Jurkat, Clone E6-1 (cell line): ENCODE measurements at regions not wholly inside any gene's neighbourhood (a gene's known extent, or its start where the extent isn't known, plus 50 kb on each side); places are given as distances from the start of the nearest gene placed in this dataset.
"Not testable (repeated sequence)": the region's sequence is repeated elsewhere in the genome, so short reads cannot be mapped to it uniquely, and the experiment has no call there.

Source experiments
- DNase-seq: peaks from one replicate; pipeline ENCODE4 v3.0.0-alpha.2; 2011; ENCODE audit warnings: low read depth, low spot score
- H3K4me3 ChIP-seq: 2 replicates; pipeline ENCODE4 v1.5.1; 2011; ENCODE audit warnings: mild to moderate bottlenecking, low read length, control low read depth, moderate library complexity

- DNase-seq: no peak
- no peak overlapping the region for H3K4me3 ChIP-seq
Measured at GRCh38 chr13:56687131-56687530, 453.6 kb upstream of the PRR20A start.

DNA sequence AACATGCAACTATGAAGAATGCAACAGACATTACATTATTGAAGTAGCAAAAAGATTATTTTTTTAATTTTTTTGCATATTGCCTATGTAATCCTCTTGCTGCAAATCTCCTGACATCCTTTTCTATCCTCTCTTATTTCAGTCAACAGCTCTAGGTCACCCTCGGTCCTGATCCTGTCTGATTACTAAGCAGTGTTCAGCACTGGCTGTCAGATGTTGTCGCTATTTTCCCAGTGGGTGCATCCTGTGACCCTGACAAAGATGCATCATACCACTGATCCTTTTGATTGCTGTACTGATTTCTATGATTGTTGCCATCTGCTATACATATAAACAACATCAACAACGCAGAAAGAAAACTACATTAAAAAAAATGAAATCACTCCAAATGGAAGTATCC lies 443.7 kb upstream of the PRR20A start:
- DNase-seq: no peak
- no peak overlapping the region for H3K4me3 ChIP-seq

DNA sequence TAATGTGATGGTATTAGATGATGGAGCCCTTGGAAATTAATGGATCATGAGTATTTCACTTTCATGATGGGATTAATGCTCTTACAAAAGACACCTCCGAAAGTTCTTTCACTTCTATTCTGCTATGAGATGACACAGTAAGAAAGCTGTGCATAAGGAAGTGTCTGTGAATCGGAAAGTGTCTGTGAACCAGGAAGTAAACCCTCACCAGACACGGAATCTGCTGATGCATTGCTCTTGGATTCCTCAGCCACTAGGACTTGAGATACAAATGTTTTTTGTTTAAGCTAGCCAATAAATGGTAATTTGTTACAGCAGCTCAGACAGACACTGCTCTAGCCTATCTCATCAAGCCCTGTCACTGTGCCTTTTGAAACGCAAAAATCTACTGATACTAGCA lies 440.4 kb upstream of the PRR20A start:
- H3K4me3 ChIP-seq: no peak overlapping the region
- no peak for DNase-seq

GRCh38 chr13:56706485-56706884 lies 434.2 kb upstream of the PRR20A start:
- no peak for DNase-seq
- H3K4me3 ChIP-seq: no peak overlapping the region

- no peak overlapping the region for H3K4me3 ChIP-seq
- DNase-seq: no peak
Measured at GRCh38 chr13:56713656-56714055, 427.1 kb upstream of the PRR20A start.

DNA sequence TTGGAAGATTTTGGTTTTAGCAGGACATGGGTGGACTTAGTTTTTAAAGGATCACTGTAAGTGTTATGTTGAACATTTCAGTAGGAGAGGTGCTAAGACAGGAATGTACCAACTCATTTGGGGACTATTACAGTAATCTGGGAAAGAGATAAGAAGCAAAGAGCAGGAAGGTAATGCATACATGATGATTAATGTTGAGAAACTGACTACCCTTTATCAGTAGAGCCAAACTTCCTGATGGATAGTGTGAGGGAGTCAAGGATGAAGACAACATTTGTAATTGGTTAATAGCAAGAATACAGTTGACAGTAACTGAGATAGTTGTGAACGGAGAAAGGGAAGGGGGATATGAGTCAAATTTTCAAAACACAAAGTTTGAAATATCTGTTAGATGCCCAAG lies 421.9 kb upstream of the PRR20A start:
- no peak overlapping the region for H3K4me3 ChIP-seq
- DNase-seq: no peak

GRCh38 chr13:56720841-56721240 lies 419.9 kb upstream of the PRR20A start:
- DNase-seq: no peak
- H3K4me3 ChIP-seq: no peak overlapping the region

GRCh38 chr13:56735537-56735942 lies 405.2 kb upstream of the PRR20A start:
- H3K4me3 ChIP-seq: no peak overlapping the region
- DNase-seq: no peak

DNA sequence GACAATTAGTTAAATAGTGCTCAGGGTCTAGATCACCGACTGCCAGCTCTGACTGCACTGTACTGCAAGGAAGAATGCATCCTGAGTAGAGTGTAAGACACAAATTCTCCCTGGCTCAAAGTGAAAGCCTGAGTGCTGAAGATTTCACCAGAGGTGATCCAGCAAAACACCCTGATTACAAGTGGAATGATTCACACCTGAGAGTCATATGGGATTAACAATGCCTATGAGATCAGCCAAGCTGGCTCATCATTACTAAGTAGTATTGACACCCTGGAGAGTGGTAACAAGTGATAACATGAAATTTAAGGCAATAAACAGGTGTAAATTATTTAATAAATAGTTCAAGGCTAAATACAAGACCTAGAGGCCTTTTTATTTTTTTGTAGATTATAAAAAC lies 403.8 kb upstream of the PRR20A start:
- no peak for DNase-seq
- H3K4me3 ChIP-seq: no peak overlapping the region

GRCh38 chr13:56752636-56753035 lies 388.1 kb upstream of the PRR20A start:
- no peak for DNase-seq
- H3K4me3 ChIP-seq: no peak overlapping the region

DNA sequence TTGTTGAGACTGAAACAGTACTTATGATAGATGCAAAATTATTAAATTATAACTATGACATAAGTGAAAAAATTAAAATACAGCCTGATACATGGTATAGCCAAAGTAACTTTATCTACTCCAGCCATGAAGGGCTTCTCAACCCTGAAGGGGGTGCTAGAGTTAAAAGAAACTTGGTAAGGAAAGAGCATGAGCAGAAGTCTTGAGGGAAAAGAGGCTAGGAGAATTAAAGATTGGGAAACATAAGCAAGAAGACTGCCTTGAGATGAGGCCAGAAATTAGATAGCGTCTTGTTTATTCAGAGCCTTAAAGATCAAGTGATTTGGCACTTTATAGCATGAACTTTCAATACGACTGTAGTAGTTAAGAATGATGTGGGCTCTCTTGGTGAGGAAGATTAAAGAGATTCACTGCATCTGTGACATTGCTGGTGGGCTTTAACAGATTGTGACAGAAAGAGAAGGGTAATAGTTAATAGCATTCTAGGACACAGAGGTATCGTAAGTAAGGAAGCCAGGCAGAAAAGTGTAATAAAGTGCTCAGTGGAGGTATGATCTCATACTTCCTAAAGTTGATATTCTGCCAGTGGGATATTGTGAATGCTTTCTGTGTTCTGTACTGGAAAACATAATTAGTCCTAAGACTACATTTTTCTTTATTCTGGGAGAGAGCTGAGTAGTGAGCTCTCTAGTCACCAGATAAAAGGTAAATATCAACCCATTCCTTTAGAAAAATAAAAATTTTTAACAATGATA lies 385.4 kb upstream of the PRR20A start:
- no peak overlapping the region for H3K4me3 ChIP-seq
- no peak for DNase-seq

DNA sequence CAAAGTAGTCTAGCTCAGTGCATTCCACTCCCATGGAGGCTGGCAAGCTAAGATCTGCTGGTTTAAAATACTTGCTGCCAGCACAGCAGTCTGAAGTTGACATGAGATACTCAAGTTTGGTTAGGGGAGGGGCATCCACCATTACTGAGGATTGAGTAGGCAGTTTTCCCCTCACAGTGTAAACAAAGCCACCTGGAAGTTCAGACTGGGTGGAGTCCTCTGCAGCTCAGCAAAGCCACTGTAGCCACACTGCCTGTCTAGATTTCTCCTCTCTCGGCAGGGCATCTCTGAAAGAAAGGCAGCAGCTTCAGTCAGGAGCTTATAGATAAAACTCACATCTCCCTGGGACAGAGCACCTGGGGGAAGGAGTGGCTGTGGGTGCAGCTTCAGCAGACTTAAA lies 377.4 kb upstream of the PRR20A start:
- H3K4me3 ChIP-seq, DNase-seq: not testable (repeated sequence)

GRCh38 chr13:56773148-56773547 lies 367.6 kb upstream of the PRR20A start:
- no peak overlapping the region for H3K4me3 ChIP-seq
- DNase-seq: no peak

DNA sequence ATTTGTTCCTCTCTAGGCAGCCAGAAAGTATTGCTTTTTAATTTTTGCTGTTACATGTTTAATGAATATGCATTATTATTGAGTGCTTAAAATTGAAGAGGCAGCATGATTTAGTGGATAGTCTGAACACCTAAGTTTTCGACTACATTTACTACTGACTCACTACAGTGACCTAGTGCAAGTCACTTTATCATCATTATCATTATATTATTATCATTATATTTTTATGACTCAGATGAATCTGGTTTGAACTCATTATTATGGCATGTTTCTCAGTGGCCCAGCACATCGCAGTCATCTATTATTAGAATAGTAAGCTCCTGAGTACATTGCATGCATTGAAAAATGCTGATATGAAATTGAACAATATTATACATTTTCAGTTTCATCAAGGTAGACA lies 351.2 kb upstream of the PRR20A start:
- no peak for DNase-seq
- no peak overlapping the region for H3K4me3 ChIP-seq

DNA sequence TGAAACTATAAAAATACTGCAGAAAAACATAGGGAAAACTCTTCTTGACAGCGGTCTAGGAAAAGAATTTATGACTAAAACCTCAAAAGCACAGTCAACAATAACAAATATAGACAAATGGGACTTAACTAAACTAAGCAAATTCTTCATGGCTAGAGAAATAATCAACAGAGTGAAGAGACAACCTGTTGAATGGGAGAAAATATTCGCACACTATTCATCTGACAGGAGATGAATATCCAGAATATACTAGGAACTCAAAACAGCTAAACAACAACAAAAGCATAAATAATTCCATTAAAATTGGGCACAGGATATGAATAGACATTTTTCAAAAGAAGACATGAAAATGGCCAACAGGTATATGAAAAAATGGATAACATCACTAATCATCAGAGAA lies 303.6 kb upstream of the PRR20A start:
- no peak for DNase-seq
- H3K4me3 ChIP-seq: no peak overlapping the region

- H3K4me3 ChIP-seq: no peak overlapping the region
- DNase-seq: no peak
Measured at GRCh38 chr13:56850852-56851251, 289.9 kb upstream of the PRR20A start.

DNA sequence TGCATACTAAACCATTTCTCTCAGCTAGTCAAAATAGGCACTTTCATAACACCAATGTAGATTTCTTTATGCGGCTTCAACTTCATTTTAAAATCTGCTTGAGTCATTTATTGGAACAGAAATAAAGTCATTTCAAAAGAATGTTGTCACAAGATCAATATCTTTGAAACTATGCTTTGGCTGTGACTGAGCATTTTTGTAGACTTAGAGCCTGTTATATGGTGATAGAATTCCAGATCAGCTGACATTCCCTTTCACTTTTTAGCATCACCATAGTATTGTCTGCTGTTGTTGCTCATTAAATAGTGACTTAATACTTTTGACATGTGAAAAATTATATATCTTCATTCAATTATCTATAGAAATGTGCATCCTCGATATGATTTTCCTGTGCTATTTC lies 279.2 kb upstream of the PRR20A start:
- no peak overlapping the region for H3K4me3 ChIP-seq
- DNase-seq: no peak

GRCh38 chr13:56864451-56864850 lies 276.3 kb upstream of the PRR20A start:
- H3K4me3 ChIP-seq: no peak overlapping the region
- no peak for DNase-seq

DNA sequence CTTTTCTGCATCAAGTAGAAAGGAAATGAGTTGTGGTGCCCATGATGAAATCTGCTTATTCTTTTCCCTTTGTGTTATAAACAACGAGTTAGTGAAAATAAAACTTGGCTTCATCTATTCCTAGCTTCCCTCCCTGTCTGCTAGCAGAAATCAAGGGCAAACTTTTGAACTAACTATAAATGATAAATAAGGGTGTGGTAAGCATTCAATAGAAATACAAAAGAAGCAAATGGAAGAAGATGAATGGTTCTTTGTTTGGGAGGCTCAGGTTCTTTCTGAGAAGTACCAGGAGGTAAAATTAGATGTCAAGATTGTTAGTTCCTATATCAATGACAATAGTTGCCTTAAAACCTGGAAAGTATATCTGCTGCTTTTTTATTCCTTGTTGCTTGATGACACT lies 275.3 kb upstream of the PRR20A start:
- no peak for DNase-seq
- H3K4me3 ChIP-seq: no peak overlapping the region

DNA sequence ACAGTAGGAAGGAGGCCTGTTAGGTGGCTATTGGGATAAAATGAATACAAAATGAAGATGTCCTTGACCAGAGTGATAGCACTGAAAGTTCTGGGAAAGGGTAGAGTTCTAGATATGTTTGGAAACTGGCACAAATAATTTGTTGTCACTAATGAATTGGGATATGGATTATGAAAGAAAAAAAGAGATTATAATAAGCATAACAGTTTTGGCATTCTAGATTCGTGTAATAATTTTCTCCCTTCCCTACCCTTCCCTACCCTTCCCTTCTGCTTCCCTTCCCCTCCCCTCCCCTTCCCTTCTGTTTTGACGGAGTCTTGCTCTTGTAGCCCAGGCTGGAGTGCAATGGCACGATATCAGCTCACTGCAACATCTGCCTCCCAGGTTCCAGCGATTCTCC lies 271.0 kb upstream of the PRR20A start:
- H3K4me3 ChIP-seq: no peak overlapping the region

GRCh38 chr13:56886398-56886797 lies 254.3 kb upstream of the PRR20A start:
- H3K4me3 ChIP-seq: no peak overlapping the region
- no peak for DNase-seq

More for the DNA sequence above, 271.0 kb upstream of the PRR20A start:
- no peak for DNase-seq
